ENCODE measurements at regions not wholly inside any gene's neighbourhood (a gene's known extent, or its start where the extent isn't known, plus 50 kb on each side); places are given as distances from the start of the nearest gene placed in this dataset.

DNA sequence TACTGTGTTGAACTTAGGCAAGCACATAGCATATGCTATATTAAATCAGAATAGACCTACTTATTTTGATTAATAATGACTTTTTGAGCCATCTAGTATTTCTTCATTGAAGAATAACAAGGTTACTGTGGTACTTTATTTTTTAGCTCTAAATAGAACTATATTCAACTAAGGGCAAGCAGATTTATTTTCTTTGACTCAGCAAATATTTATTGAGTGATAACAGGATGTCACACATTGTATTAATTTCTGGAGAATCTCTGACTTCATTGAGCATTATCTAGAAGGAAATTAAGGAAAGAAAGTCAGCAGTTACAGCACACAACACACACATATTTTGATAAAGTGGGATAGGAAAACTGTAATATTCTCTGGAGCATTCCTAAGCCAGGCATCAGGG lies 407.4 kb downstream of the CD109 start:
- TF ChIP-seq, protein P1, sequence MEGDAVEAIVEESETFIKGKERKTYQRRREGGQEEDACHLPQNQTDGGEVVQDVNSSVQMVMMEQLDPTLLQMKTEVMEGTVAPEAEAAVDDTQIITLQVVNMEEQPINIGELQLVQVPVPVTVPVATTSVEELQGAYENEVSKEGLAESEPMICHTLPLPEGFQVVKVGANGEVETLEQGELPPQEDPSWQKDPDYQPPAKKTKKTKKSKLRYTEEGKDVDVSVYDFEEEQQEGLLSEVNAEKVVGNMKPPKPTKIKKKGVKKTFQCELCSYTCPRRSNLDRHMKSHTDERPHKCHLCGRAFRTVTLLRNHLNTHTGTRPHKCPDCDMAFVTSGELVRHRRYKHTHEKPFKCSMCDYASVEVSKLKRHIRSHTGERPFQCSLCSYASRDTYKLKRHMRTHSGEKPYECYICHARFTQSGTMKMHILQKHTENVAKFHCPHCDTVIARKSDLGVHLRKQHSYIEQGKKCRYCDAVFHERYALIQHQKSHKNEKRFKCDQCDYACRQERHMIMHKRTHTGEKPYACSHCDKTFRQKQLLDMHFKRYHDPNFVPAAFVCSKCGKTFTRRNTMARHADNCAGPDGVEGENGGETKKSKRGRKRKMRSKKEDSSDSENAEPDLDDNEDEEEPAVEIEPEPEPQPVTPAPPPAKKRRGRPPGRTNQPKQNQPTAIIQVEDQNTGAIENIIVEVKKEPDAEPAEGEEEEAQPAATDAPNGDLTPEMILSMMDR (IDR thresholded peaks at IDR 0.05) = no peak
- TF ChIP-seq POLR2AphosphoS5 (IDR thresholded peaks at IDR 0.05) (no peak), EP300 (IDR thresholded peaks at IDR 0.05) (no peak), POLR2A (IDR thresholded peaks at IDR 0.05) (no peak)

Measured in upper lobe of left lung (tissue), 4 donors.